MM.1S (cell line): ENCODE measurements at regions not wholly inside any gene's neighbourhood (a gene's known extent, or its start where the extent isn't known, plus 50 kb on each side); places are given as distances from the start of the nearest gene placed in this dataset.

Experiments used
- DNase-seq: peaks from one replicate; pipeline ENCODE4 v3.0.0-alpha.2; 2015
- H2AFZ ChIP-seq: fragments of 300-600 bp; sonication (generic); 2 replicates; pipeline ENCODE4 v1.6.0; 2016; ENCODE audit warnings: antibody characterized with exemption, low read length
- H3F3A ChIP-seq: fragments of 300-600 bp; sonication (generic); 2 replicates; pipeline ENCODE4 v1.6.1; 2016; ENCODE audit warnings: mild to moderate bottlenecking, antibody characterized with exemption, low read length, moderate library complexity, mixed read lengths; ENCODE audit not compliant: insufficient read depth
- H3K27ac ChIP-seq: fragments of 300-600 bp; sonication (generic); 2 replicates; pipeline ENCODE4 v1.5.1; 2016; ENCODE audit warnings: mild to moderate bottlenecking, low read length
- H3K27me3 ChIP-seq: fragments of 300-600 bp; sonication (generic); replicated peaks from 2 replicates; pipeline ENCODE4 v1.6.0; 2016; ENCODE audit warnings: low read length; ENCODE audit not compliant: insufficient read depth
- H3K36me3 ChIP-seq: fragments of 300-600 bp; sonication (generic); replicated peaks from 2 replicates; pipeline ENCODE4 v1.6.1; 2016; ENCODE audit warnings: mild to moderate bottlenecking, low read length, mixed read lengths; ENCODE audit not compliant: insufficient read depth
- H3K4me1 ChIP-seq: fragments of 300-600 bp; sonication (generic); 2 replicates; pipeline ENCODE4 v1.6.1; 2016; ENCODE audit warnings: low read length, mixed read lengths
- H3K4me2 ChIP-seq: fragments of 300-600 bp; sonication (generic); 2 replicates; pipeline ENCODE4 v1.6.0; 2016; ENCODE audit warnings: low read depth, low read length
- H3K4me3 ChIP-seq: fragments of 300-600 bp; sonication (generic); 2 replicates; pipeline ENCODE4 v1.5.1; 2016; ENCODE audit warnings: low read length, mixed read lengths
- H3K79me2 ChIP-seq: fragments of 300-600 bp; sonication (generic); 2 replicates; pipeline ENCODE4 v1.6.1; 2016; ENCODE audit warnings: mixed run types, low read length, mixed read lengths
- H3K9ac ChIP-seq: fragments of 300-600 bp; sonication (generic); 2 replicates; pipeline ENCODE4 v1.6.1; 2016; ENCODE audit warnings: low read length, mixed read lengths
- H3K9me2 ChIP-seq: fragments of 300-600 bp; sonication (generic); replicated peaks from 2 replicates; pipeline ENCODE4 v1.6.1; 2016; ENCODE audit warnings: mild to moderate bottlenecking, low read length, mixed read lengths; ENCODE audit not compliant: insufficient read depth
- H3K9me3 ChIP-seq: fragments of 300-600 bp; sonication (generic); replicated peaks from 2 replicates; pipeline ENCODE4 v1.6.1; 2016; ENCODE audit warnings: mild to moderate bottlenecking, low read length, mixed read lengths; ENCODE audit not compliant: insufficient read depth
- H4K20me1 ChIP-seq: fragments of 300-600 bp; sonication (generic); 2 replicates; pipeline ENCODE4 v1.6.1; 2016; ENCODE audit warnings: mild to moderate bottlenecking, low read length, moderate library complexity, mixed read lengths; ENCODE audit not compliant: insufficient read depth
- CTCF ChIP-seq: fragments of 300-600 bp; sonication (generic); IDR thresholded peaks from 2 replicates; pipeline ENCODE4 v1.5.1; 2016; ENCODE audit warnings: antibody characterized with exemption, low read length, mixed read lengths
- EZH2 ChIP-seq: fragments of 300-600 bp; sonication (generic); optimal IDR thresholded peaks from 2 replicates; pipeline ENCODE3; 2017; ENCODE audit warnings: low read depth, mild to moderate bottlenecking, antibody characterized with exemption, low read length, mixed read lengths
- EZH2phosphoT487 ChIP-seq: fragments of 300-600 bp; sonication (generic); IDR thresholded peaks from 2 replicates; pipeline ENCODE4 v1.6.1; 2018; ENCODE audit warnings: antibody characterized with exemption, low read length

DNA sequence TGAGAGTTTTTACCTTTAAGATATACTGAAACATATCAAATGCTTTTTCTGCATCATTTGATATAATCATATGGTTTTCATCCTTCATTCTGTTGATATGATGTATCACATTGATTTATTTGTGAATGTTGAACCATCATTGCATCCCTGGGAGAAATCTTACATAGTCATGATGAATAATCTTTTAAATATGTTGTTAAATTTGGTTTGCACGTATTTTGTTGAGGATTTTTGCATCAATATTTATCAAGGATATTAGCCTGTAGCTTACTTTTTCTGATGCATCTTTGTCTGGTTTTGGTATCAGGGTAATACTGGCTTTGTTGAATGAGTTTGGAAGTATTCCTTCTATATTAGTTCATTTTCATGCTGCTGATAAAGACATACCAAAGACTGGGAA, 541.4 kb downstream of the TLL1 start:
- Histone ChIP-seq H3K4me2 (no peak overlapping the region), H3K9me3 (no peaks in the 10 kb centered on the region), H3K27ac (no peak overlapping the region), H3K4me1 (no peaks in the 10 kb centered on the region), H2AFZ (no peak overlapping the region), H3K9ac (no peak overlapping the region), H4K20me1 (no peaks in the 10 kb centered on the region), H3K27me3 (no peaks in the 10 kb centered on the region), H3F3A (no peaks in the 10 kb centered on the region), H3K9me2 (no peaks in the 10 kb centered on the region), H3K36me3 (no peaks in the 10 kb centered on the region), H3K79me2 (no peaks in the 10 kb centered on the region), H3K4me3 (no peak overlapping the region)
- DNase-seq = no peak
- TF ChIP-seq CTCF (no peak), EZH2phosphoT487 (no peak), EZH2 (no peak)

GRCh38 chr4:166415749-166416148, 542.7 kb downstream of the TLL1 start:
- H4K20me1 ChIP-seq = no peaks in the 10 kb centered on the region
- no peaks in the 10 kb centered on the region for H3K27me3 ChIP-seq
- TF ChIP-seq EZH2phosphoT487 (no peak), EZH2 (no peak), CTCF (no peak)
- no peaks in the 10 kb centered on the region for H3K36me3 ChIP-seq
- H3K9ac ChIP-seq = no peak overlapping the region
- no peak overlapping the region for H3K4me3 ChIP-seq
- no peaks in the 10 kb centered on the region for H3K4me1 ChIP-seq
- DNase-seq = no peak
- H3F3A ChIP-seq = no peaks in the 10 kb centered on the region
- no peak overlapping the region for H2AFZ ChIP-seq
- no peak overlapping the region for H3K4me2 ChIP-seq
- no peaks in the 10 kb centered on the region for H3K79me2 ChIP-seq
- H3K27ac ChIP-seq = no peak overlapping the region
- H3K9me3 ChIP-seq = no peaks in the 10 kb centered on the region
- H3K9me2 ChIP-seq = no peaks in the 10 kb centered on the region

DNA sequence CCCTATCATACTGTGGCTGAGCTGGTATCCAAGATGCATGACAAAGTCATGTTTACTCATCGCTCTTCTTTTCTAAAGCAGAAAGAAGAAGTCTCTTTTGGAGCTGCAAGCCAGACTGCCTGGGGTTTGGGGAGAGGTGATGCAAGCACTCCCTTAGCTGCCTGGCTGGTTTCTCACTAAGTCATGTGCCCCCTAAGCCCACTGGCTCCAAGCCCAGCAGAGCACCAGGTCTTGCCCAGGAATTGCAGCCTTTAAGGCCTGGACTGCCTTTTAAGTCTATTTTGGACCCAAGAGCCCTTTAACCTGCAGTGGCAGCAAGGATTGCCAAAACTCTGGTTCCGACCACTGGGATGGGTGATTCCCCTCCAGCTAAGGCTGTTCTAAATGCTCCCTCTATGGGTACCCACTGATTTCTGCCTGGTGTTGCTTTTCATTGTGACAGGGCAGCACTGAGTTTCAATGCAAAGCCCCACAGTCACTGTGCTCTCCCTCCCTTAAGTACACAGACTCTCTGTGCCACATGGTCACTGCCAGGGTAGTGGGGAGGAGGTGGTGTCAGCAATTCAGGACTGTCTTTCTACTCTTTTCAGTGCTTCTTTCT, 548.6 kb downstream of the TLL1 start:
- Histone ChIP-seq H3K9ac (no peak overlapping the region), H2AFZ (no peak overlapping the region), H3K9me2 (no peaks in the 10 kb centered on the region), H3K4me1 (no peaks in the 10 kb centered on the region), H3K4me3 (no peak overlapping the region), H3K79me2 (no peaks in the 10 kb centered on the region), H4K20me1 (no peaks in the 10 kb centered on the region), H3K27ac (no peak overlapping the region), H3K9me3 (no peaks in the 10 kb centered on the region), H3K27me3 (no peaks in the 10 kb centered on the region), H3K36me3 (no peaks in the 10 kb centered on the region), H3F3A (no peaks in the 10 kb centered on the region), H3K4me2 (no peak overlapping the region)
- no peak for DNase-seq
- TF ChIP-seq EZH2phosphoT487 (no peak), CTCF (no peak), EZH2 (no peak)
